WTC11 (cell line): ENCODE measurements at regions not wholly inside any gene's neighbourhood (a gene's known extent, or its start where the extent isn't known, plus 50 kb on each side); places are given as distances from the start of the nearest gene placed in this dataset.

ENCODE experiments used
- ATAC-seq: fragments of 200-7000 bp; cut with Tn5 transposase; 2 replicates; pipeline ENCODE4 v1.10.0; 2021; ENCODE audit warnings: mild to moderate bottlenecking, moderate library complexity
- CTCF ChIA-PET: fragments of 300-600 bp; sonication (Branson Sonifier 250); formaldehyde crosslinking; loops from one replicate; lab custom pipeline; 2021; ENCODE audit warnings: antibody characterized with exemption; lab: Charles Lee
- POLR2A ChIA-PET: fragments of 350-600 bp; sonication (Branson Sonifier 250); formaldehyde crosslinking; loops from one replicate; lab custom pipeline; 2021; ENCODE audit warnings: antibody characterized with exemption; lab: Charles Lee
- DNase-seq: peaks from one replicate; pipeline ENCODE4 v3.0.0; 2021; ENCODE audit warnings: low spot score
- H3K27ac Mint-ChIP-seq: 2 replicates; pipeline ENCODE4 v1.8.0; 2021; ENCODE audit warnings: mixed read lengths
- H3K27me3 Mint-ChIP-seq: 2 replicates; pipeline ENCODE4 v1.8.0; 2021; ENCODE audit warnings: low read depth, mild to moderate bottlenecking, moderate library complexity, mixed read lengths
- H3K36me3 Mint-ChIP-seq: 2 replicates; pipeline ENCODE4 v1.8.0; 2021; ENCODE audit warnings: mixed read lengths
- H3K4me1 Mint-ChIP-seq: 2 replicates; pipeline ENCODE4 v1.8.0; 2022; ENCODE audit warnings: mixed read lengths
- H3K4me3 Mint-ChIP-seq: 2 replicates; pipeline ENCODE4 v1.8.0; 2021; ENCODE audit warnings: mild to moderate bottlenecking, moderate library complexity, mixed read lengths
- H3K9me3 Mint-ChIP-seq: 2 replicates; pipeline ENCODE4 v1.8.0; 2021; ENCODE audit warnings: mixed read lengths
- AFF4 ChIP-seq: sonication (generic); formaldehyde crosslinking; IDR thresholded peaks from 2 replicates; pipeline ENCODE4 v1.8.1; 2023; ENCODE audit warnings: mild to moderate bottlenecking, missing genetic modification reagents, borderline replicate concordance
- AR ChIP-seq: fragments of 250-450 bp; sonication (Bioruptor Pico); IDR thresholded peaks from 2 replicates; pipeline ENCODE4 v1.9.0; 2021; ENCODE audit warnings: mild to moderate bottlenecking
- ARID4B ChIP-seq: sonication (generic); formaldehyde crosslinking; IDR thresholded peaks from 2 replicates; pipeline ENCODE4 v1.8.0; 2023; ENCODE audit warnings: missing genetic modification reagents, mild to moderate bottlenecking, borderline replicate concordance
- ATF6 ChIP-seq: sonication (generic); formaldehyde crosslinking; IDR thresholded peaks from 2 replicates; pipeline ENCODE4 v1.8.1; 2023; ENCODE audit warnings: mild to moderate bottlenecking, missing genetic modification reagents
- CBFB ChIP-seq: sonication (generic); formaldehyde crosslinking; IDR thresholded peaks from 2 replicates; pipeline ENCODE4 v1.8.1; 2022; ENCODE audit warnings: mild to moderate bottlenecking, low read depth, missing genetic modification reagents
- EMX1 ChIP-seq: fragments of 250-450 bp; sonication (Bioruptor Pico); IDR thresholded peaks from 2 replicates; pipeline ENCODE4 v1.8.0; 2021; ENCODE audit warnings: mild to moderate bottlenecking
- ETV6 ChIP-seq: sonication (generic); formaldehyde crosslinking; IDR thresholded peaks from 2 replicates; pipeline ENCODE4 v1.8.1; 2022; ENCODE audit warnings: mild to moderate bottlenecking, missing genetic modification reagents
- JAZF1 ChIP-seq: fragments of 250-450 bp; sonication (Bioruptor Pico); IDR thresholded peaks from 2 replicates; pipeline ENCODE4 v1.9.0; 2021; ENCODE audit warnings: moderate library complexity, mild to moderate bottlenecking, inconsistent platforms
- MLX ChIP-seq: sonication (generic); formaldehyde crosslinking; IDR thresholded peaks from 2 replicates; pipeline ENCODE4 v1.8.1; 2023; ENCODE audit warnings: mild to moderate bottlenecking, missing genetic modification reagents, moderate library complexity
- NR2C2 ChIP-seq: sonication (generic); formaldehyde crosslinking; IDR thresholded peaks from 2 replicates; pipeline ENCODE4 v1.8.0; 2022; ENCODE audit warnings: mild to moderate bottlenecking, missing genetic modification reagents
- RELA ChIP-seq: sonication (generic); formaldehyde crosslinking; IDR thresholded peaks from 2 replicates; pipeline ENCODE4 v1.8.1; 2022; ENCODE audit warnings: missing genetic modification reagents, mild to moderate bottlenecking, borderline replicate concordance
- TP53 ChIP-seq: sonication (generic); formaldehyde crosslinking; IDR thresholded peaks from 2 replicates; pipeline ENCODE4 v1.8.1; 2023; ENCODE audit warnings: mild to moderate bottlenecking, missing genetic modification reagents
- USF2 ChIP-seq: sonication (generic); formaldehyde crosslinking; IDR thresholded peaks from 2 replicates; pipeline ENCODE4 v1.8.1; 2023; ENCODE audit warnings: mild to moderate bottlenecking, missing genetic modification reagents, moderate library complexity
- ZNF232 ChIP-seq: sonication (generic); formaldehyde crosslinking; IDR thresholded peaks from 2 replicates; pipeline ENCODE4 v1.8.0; 2022; ENCODE audit warnings: mild to moderate bottlenecking, missing genetic modification reagents
- TF ChIP-seq, protein P1 (sequence below): sonication (generic); formaldehyde crosslinking; IDR thresholded peaks from 2 replicates; pipeline ENCODE4 v1.8.0; 2023; ENCODE audit warnings: missing genetic modification reagents
- TF ChIP-seq, protein P2 (sequence below): sonication (generic); formaldehyde crosslinking; conservative IDR thresholded peaks from 2 replicates; pipeline ENCODE4 v1.8.1; 2022; ENCODE audit warnings: mild to moderate bottlenecking, missing genetic modification reagents

DNA sequence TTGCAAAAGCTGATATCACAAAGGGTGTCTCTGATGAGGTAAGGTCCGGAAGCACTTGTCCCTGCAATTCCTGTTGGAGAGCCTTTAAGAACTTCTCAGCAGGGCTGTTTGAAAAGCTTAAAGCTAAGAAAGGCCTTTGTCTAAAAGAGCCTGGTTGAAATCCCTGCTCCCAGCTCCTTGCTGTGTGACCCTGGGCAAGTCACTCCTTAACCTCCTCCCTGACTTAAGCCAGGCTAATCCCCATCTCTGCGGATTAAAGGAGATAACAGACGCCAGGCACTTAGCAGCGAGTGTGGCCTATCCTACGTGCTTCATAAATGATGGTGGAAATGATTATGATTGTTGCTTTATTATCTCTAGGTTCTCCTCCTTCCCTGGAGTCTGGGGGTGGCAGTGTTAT is 368.0 kb upstream of the RBFOX1 start:
- peaks cover 70% of the 10 kb centered on the region for H3K36me3 Mint-ChIP-seq
- no peak for ATAC-seq
- H3K27me3 Mint-ChIP-seq, result peaks cover 14% of the 10 kb centered on the region
- no peak for DNase-seq
- H3K27ac Mint-ChIP-seq, result no peak overlapping the region
- ChIA-PET POLR2A (no interaction called here), CTCF (no interaction called here)
- H3K4me1 Mint-ChIP-seq, result no peaks in the 10 kb centered on the region
- H3K4me3 Mint-ChIP-seq, result no peak overlapping the region
- no peak for TF ChIP-seq USF2 (CRISPR knock-in tag)
- TF ChIP-seq, protein P1, sequence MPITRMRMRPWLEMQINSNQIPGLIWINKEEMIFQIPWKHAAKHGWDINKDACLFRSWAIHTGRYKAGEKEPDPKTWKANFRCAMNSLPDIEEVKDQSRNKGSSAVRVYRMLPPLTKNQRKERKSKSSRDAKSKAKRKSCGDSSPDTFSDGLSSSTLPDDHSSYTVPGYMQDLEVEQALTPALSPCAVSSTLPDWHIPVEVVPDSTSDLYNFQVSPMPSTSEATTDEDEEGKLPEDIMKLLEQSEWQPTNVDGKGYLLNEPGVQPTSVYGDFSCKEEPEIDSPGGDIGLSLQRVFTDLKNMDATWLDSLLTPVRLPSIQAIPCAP, result no peak
- no peak for TF ChIP-seq ETV6 (CRISPR knock-in tag)
- no peak for TF ChIP-seq EMX1 (CRISPR knock-in tag)
- TF ChIP-seq ZNF232 (CRISPR knock-in tag), result no peak
- no peak for TF ChIP-seq AR (CRISPR knock-in tag)
- TF ChIP-seq ARID4B (CRISPR knock-in tag), result no peak
- TF ChIP-seq TP53 (CRISPR knock-in tag), result no peak
- no peak for TF ChIP-seq RELA (CRISPR knock-in tag)
- TF ChIP-seq, protein P2, sequence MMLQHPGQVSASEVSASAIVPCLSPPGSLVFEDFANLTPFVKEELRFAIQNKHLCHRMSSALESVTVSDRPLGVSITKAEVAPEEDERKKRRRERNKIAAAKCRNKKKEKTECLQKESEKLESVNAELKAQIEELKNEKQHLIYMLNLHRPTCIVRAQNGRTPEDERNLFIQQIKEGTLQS (CRISPR knock-in tag), result no peak
- no peak for TF ChIP-seq ATF6 (CRISPR knock-in tag)
- TF ChIP-seq MLX (CRISPR knock-in tag), result no peak
- peaks cover 81% of the 10 kb centered on the region for H3K9me3 Mint-ChIP-seq

DNA sequence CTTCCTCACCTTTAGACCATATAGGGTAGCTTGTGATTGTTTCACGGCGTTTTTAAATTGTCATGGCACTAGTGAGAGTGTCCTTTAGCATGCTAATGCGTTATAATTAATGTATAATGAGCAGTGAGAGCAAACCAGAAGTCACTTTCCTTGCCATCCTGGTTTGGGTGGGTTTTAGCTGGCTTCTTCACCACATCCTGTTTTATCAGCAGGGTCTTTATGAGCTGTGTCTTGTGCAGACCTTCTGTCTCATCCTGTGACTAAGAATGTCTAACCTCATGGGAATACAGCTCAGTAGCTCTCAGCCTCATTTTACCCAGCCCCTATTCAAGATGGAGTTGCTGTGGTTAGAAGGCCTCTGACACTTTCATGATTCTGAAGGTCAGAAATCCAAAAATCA is 370.9 kb upstream of the RBFOX1 start:
- peaks cover 76% of the 10 kb centered on the region for H3K36me3 Mint-ChIP-seq
- ChIA-PET CTCF (no interaction called here), POLR2A (no interaction called here)
- H3K4me1 Mint-ChIP-seq, result no peaks in the 10 kb centered on the region
- ATAC-seq, result no peak
- peaks cover 84% of the 10 kb centered on the region for H3K9me3 Mint-ChIP-seq
- H3K27ac Mint-ChIP-seq, result no peak overlapping the region
- no peak overlapping the region for H3K4me3 Mint-ChIP-seq
- no peak for DNase-seq
- H3K27me3 Mint-ChIP-seq, result peaks cover 16% of the 10 kb centered on the region
- TF ChIP-seq AFF4 (CRISPR knock-in tag) (no peak), JAZF1 (CRISPR knock-in tag) (no peak), NR2C2 (no peak), AR (CRISPR knock-in tag) (no peak), CBFB (CRISPR knock-in tag) (no peak)
